GM12878 (cell line): ENCODE measurements at regions not wholly inside any gene's neighbourhood (a gene's known extent, or its start where the extent isn't known, plus 50 kb on each side); places are given as distances from the start of the nearest gene placed in this dataset.

Experiments used
- ATAC-seq: fragments of 200-7000 bp; cut with Tn5 transposase; 3 replicates; pipeline ENCODE4 v1.9.1; 2020; ENCODE audit warnings: mild to moderate bottlenecking, moderate library complexity
- BruUV-seq: library from RNA; stranded (reverse); fragments of 400-500 nt; replicated peaks from 2 replicates; lab custom pipeline; 2021; lab: Mats Ljungman, UMichigan
- CTCF ChIA-PET: fragments of 300-600 bp; sonication (Branson Sonifier 250); formaldehyde crosslinking; extraction: SDS; loops from one replicate; lab custom pipeline; 2021; ENCODE audit warnings: inconsistent platforms; lab: Yijun Ruan, JAX
- POLR2A ChIA-PET: fragments of 350-600 bp; formaldehyde crosslinking; extraction: SDS; loops from one replicate; lab custom pipeline; 2021; ENCODE audit warnings: inconsistent platforms; lab: Charles Lee
- RAD21 ChIA-PET: fragments of 300-600 bp; sonication (Branson Sonifier 250); formaldehyde crosslinking; loops from one replicate; lab custom pipeline; 2023; ENCODE audit warnings: antibody characterized with exemption; ENCODE audit not compliant: unreplicated experiment; lab: Charles Lee
- SMC1A ChIA-PET: fragments of 300-600 bp; sonication (Branson Sonifier 250); formaldehyde crosslinking; loops from one replicate; lab custom pipeline; 2023; ENCODE audit not compliant: unreplicated experiment, uncharacterized antibody; lab: Charles Lee
- DNase-seq: peaks from one replicate; pipeline ENCODE4 v3.0.0-alpha.2; 2011; ENCODE audit warnings: low read depth, low spot score
- FAIRE-seq: peaks from 3 replicates; lab custom pipeline; 2011; peaks lifted over from hg19 to GRCh38; lab: Jason Lieb, UNC
- H2AFZ ChIP-seq: 2 replicates; pipeline ENCODE4 v1.6.0; 2011; ENCODE audit warnings: low read depth, low read length, control low read depth; ENCODE audit not compliant: control insufficient read depth
- H3K27ac ChIP-seq: 2 replicates; pipeline ENCODE4 v1.5.1; 2011; ENCODE audit warnings: control low read depth; ENCODE audit not compliant: control insufficient read depth, insufficient read depth
- H3K27me3 ChIP-seq, 2 experiments: replicated peaks in 1 of 2; 2 replicates each; pipeline versions ENCODE4 v1.6.0 to v1.6.1; 2011; ENCODE audit warnings: low read length in 1 of 2; ENCODE audit not compliant: control insufficient read depth in 2 of 2, insufficient read depth in 2 of 2
- H3K36me3 ChIP-seq, 2 experiments: 2 replicates each; pipeline ENCODE4 v1.5.1; 2011; ENCODE audit warnings: low read length in 1 of 2; ENCODE audit not compliant: control insufficient read depth in 2 of 2, insufficient read depth in 2 of 2
- H3K4me1 ChIP-seq: 2 replicates; pipeline ENCODE4 v1.6.1; 2011; ENCODE audit warnings: mild to moderate bottlenecking, low read length, moderate library complexity, mixed read lengths; ENCODE audit not compliant: control insufficient read depth, insufficient read depth
- H3K4me2 ChIP-seq: 2 replicates; pipeline ENCODE4 v1.6.0; 2011; ENCODE audit warnings: control low read depth; ENCODE audit not compliant: control insufficient read depth, insufficient read depth
- H3K4me3 ChIP-seq: fragments of 200-600 bp; sonication (generic); 2 replicates; pipeline ENCODE4 v1.5.1; 2016
- H3K79me2 ChIP-seq: 2 replicates; pipeline ENCODE4 v1.6.0; 2011; ENCODE audit warnings: low read length; ENCODE audit not compliant: control insufficient read depth, insufficient read depth
- H3K9ac ChIP-seq: 2 replicates; pipeline ENCODE4 v1.8.0; 2011; ENCODE audit warnings: low read length, control low read depth, mixed read lengths; ENCODE audit not compliant: control insufficient read depth, insufficient read depth
- H3K9me3 ChIP-seq: replicated peaks from 3 replicates; pipeline ENCODE4 v1.5.1; 2011; ENCODE audit warnings: mild to moderate bottlenecking, low read length; ENCODE audit not compliant: control insufficient read depth, insufficient read depth
- H4K20me1 ChIP-seq: 2 replicates; pipeline ENCODE4 v1.6.0; 2011; ENCODE audit not compliant: control insufficient read depth, insufficient read depth
- ATF7 ChIP-seq: fragments of 450-650 bp; IDR thresholded peaks from 2 replicates; pipeline ENCODE4 v1.6.1; 2016; ENCODE audit warnings: low read depth, mild to moderate bottlenecking
- FOS ChIP-seq: IDR thresholded peaks from 3 replicates; pipeline ENCODE4 v1.6.1; 2011; ENCODE audit warnings: borderline replicate concordance; ENCODE audit not compliant: insufficient read length; ENCODE audit errors: extremely low read depth
- HDGF ChIP-seq: fragments of 450-650 bp; IDR thresholded peaks from 2 replicates; pipeline ENCODE4 v1.6.1; 2016; ENCODE audit warnings: antibody characterized with exemption
- IKZF1 ChIP-seq: fragments of 450-650 bp; conservative IDR thresholded peaks from 2 replicates; pipeline ENCODE4 v1.6.1; 2017; ENCODE audit warnings: antibody characterized with exemption, mild to moderate bottlenecking
- IRF3 ChIP-seq: fragments of 450-650 bp; IDR thresholded peaks from 2 replicates; pipeline ENCODE4 v1.6.1; 2014; ENCODE audit warnings: mild to moderate bottlenecking
- PML ChIP-seq: IDR thresholded peaks from 2 replicates; pipeline ENCODE4 v1.6.1; 2012; ENCODE audit warnings: low read length, inconsistent platforms
- RAD51 ChIP-seq: fragments of 450-650 bp; IDR thresholded peaks from 2 replicates; pipeline ENCODE4 v1.6.1; 2016; ENCODE audit warnings: moderate library complexity, mild to moderate bottlenecking, inconsistent platforms
- SUZ12 ChIP-seq: fragments of 200-600 bp; sonication (generic); IDR thresholded peaks from one replicate; pipeline ENCODE4 v1.6.1; 2018; ENCODE audit warnings: antibody characterized with exemption, mild to moderate bottlenecking; ENCODE audit not compliant: unreplicated experiment
- ZNF207 ChIP-seq: fragments of 450-650 bp; IDR thresholded peaks from 2 replicates; pipeline ENCODE4 v1.6.1; 2014; ENCODE audit warnings: antibody characterized with exemption, mild to moderate bottlenecking, borderline replicate concordance
- WGBS: methylation state at CpG from one replicate; pipeline ENCODE4 v1.1.6; 2016; ENCODE audit warnings: low lambda C conversion rate; ENCODE audit not compliant: insufficient replicate concordance, insufficient coverage; ENCODE audit errors: missing lambda C conversion rate; 5-methylcytosine and 5-hydroxymethylcytosine counted together
- in situ Hi-C: fragments of 300-500 bp; cut with MboI; formaldehyde crosslinking; loops from 9 replicates; pipeline ENCODE4 v1.14.3; 2018; ENCODE audit warnings: mixed read lengths
- intact Hi-C: fragments of 100-400 bp; cut with micrococcal nuclease; formaldehyde crosslinking; loops from one replicate; pipeline ENCODE4 v1.14.2; 2022; ENCODE audit not compliant: unreplicated experiment

- SMC1A ChIA-PET, result no interaction called here
- no peak for ATAC-seq
- intact Hi-C loops, result no loop called here
- Histone ChIP-seq H3K36me3 (no peaks in the 10 kb centered on the region), H3K27me3 (no peaks in the 10 kb centered on the region), H3K79me2 (no peaks in the 10 kb centered on the region), H3K27ac (no peak overlapping the region), H3K9me3 (no peaks in the 10 kb centered on the region), H3K4me2 (no peak overlapping the region), H3K4me1 (no peaks in the 10 kb centered on the region), H4K20me1 (no peaks in the 10 kb centered on the region), H3K9ac (no peak overlapping the region), H2AFZ (no peak overlapping the region), H3K4me3 (no peak overlapping the region)
- no peak for FAIRE-seq
- in situ Hi-C loops, result no loop called here
- no peak for DNase-seq
- POLR2A ChIA-PET, result no interaction called here
- CTCF ChIA-PET, result no interaction called here
- RAD21 ChIA-PET, result no interaction called here
- no TSS peak for BruUV-seq
- TF ChIP-seq ZNF207, result no peak
- TF ChIP-seq IKZF1, result no peak
- no peak for TF ChIP-seq RAD51
- no peak for TF ChIP-seq SUZ12
- TF ChIP-seq ATF7, result no peak
- no peak for TF ChIP-seq FOS
- no peak for TF ChIP-seq PML
- TF ChIP-seq HDGF, result no peak
- no peak for TF ChIP-seq IRF3
- WGBS, result 25% methylated on average over 4 of the region's 4 CpGs
These were observed 982.4 kb upstream of the HS3ST1 start for GRCh38 chr4:12411072-12411471.
